ENCODE measurements at regions not wholly inside any gene's neighbourhood (a gene's known extent, or its start where the extent isn't known, plus 50 kb on each side); places are given as distances from the start of the nearest gene placed in this dataset.

- Histone ChIP-seq H3K36me3 (no peaks in the 10 kb centered on the region), H3K4me1 (no peaks in the 10 kb centered on the region), H3K27ac (replicated peaks) (no peak overlapping the region), H3K27me3 (ENCODE audit: low read depth) (no peaks in the 10 kb centered on the region), H3K4me3 (no peak overlapping the region), H3K9me3 (replicated peaks) (no peaks in the 10 kb centered on the region)
- no peak for TF ChIP-seq CTCF (IDR thresholded peaks at IDR 0.05; ENCODE audit: borderline replicate concordance)
- intact Hi-C loops (cut with micrococcal nuclease), result no loop called here
- no peak for DNase-seq
Measured at GRCh38 chr10:33790521-33791271, 456.2 kb upstream of the NRP1 start.

GRCh38 chr10:33783557-33783956 is 449.1 kb upstream of the NRP1 start:
- no peaks in the 10 kb centered on the region for H3K36me3 ChIP-seq
- no peaks in the 10 kb centered on the region for H3K4me1 ChIP-seq
- intact Hi-C loops (cut with micrococcal nuclease), result no loop called here
- no peak overlapping the region for H3K27ac ChIP-seq (replicated peaks)
- TF ChIP-seq CTCF (IDR thresholded peaks at IDR 0.05; ENCODE audit: borderline replicate concordance), result no peak
- H3K27me3 ChIP-seq (ENCODE audit: low read depth), result no peaks in the 10 kb centered on the region
- DNase-seq, result no peak
- H3K9me3 ChIP-seq (replicated peaks), result no peaks in the 10 kb centered on the region
- no peak overlapping the region for H3K4me3 ChIP-seq

- no peaks in the 10 kb centered on the region for H3K9me3 ChIP-seq (replicated peaks)
- H3K4me3 ChIP-seq, result no peak overlapping the region
- DNase-seq, result no peak
- no peaks in the 10 kb centered on the region for H3K4me1 ChIP-seq
- H3K27ac ChIP-seq (replicated peaks), result no peak overlapping the region
- no peaks in the 10 kb centered on the region for H3K36me3 ChIP-seq
- intact Hi-C loops (cut with micrococcal nuclease), result no loop called here
- H3K27me3 ChIP-seq (ENCODE audit: low read depth), result no peaks in the 10 kb centered on the region
- TF ChIP-seq CTCF (IDR thresholded peaks at IDR 0.05; ENCODE audit: borderline replicate concordance), result no peak
Measured at GRCh38 chr10:33783078-33783477, 448.6 kb upstream of the NRP1 start.

- Histone ChIP-seq H3K27me3 (ENCODE audit: low read depth) (no peaks in the 10 kb centered on the region), H3K27ac (replicated peaks) (no peak overlapping the region)
Measured at GRCh38 chr10:33781606-33782395, 447.3 kb upstream of the NRP1 start.

GRCh38 chr10:33780961-33781360 is 446.5 kb upstream of the NRP1 start:
- Histone ChIP-seq H3K27ac (replicated peaks) (no peak overlapping the region), H3K4me1 (no peaks in the 10 kb centered on the region), H3K36me3 (no peaks in the 10 kb centered on the region), H3K4me3 (no peak overlapping the region), H3K9me3 (replicated peaks) (no peaks in the 10 kb centered on the region), H3K27me3 (ENCODE audit: low read depth) (no peaks in the 10 kb centered on the region)
- intact Hi-C loops (cut with micrococcal nuclease), result no loop called here
- TF ChIP-seq CTCF (IDR thresholded peaks at IDR 0.05; ENCODE audit: borderline replicate concordance), result no peak
- no peak for DNase-seq

More at GRCh38 chr10:33781606-33782395, 447.3 kb upstream of the NRP1 start:
- Histone ChIP-seq H3K4me1 (no peaks in the 10 kb centered on the region), H3K36me3 (no peaks in the 10 kb centered on the region), H3K9me3 (replicated peaks) (no peaks in the 10 kb centered on the region), H3K4me3 (no peak overlapping the region)
- TF ChIP-seq CTCF (IDR thresholded peaks at IDR 0.05; ENCODE audit: borderline replicate concordance), result no peak
- intact Hi-C loops (cut with micrococcal nuclease), result no loop called here
- no peak for DNase-seq

Data from left ventricle myocardium inferior (tissue), 1 donor.